ENCODE measurements at regions not wholly inside any gene's neighbourhood (a gene's known extent, or its start where the extent isn't known, plus 50 kb on each side); places are given as distances from the start of the nearest gene placed in this dataset.

GRCh38 chr1:232144696-232145230, 485.2 kb downstream of the SIPA1L2 start:
- TF ChIP-seq CTCF (IDR thresholded peaks at IDR 0.05) (no peak), POLR2A (IDR thresholded peaks at IDR 0.05) (no peak)
